Erythroblast (primary cell): ENCODE measurements at regions not wholly inside any gene's neighbourhood (a gene's known extent, or its start where the extent isn't known, plus 50 kb on each side); places are given as distances from the start of the nearest gene placed in this dataset.

ENCODE experiments used
- GATA1 ChIP-seq: IDR thresholded peaks from 2 replicates; pipeline ENCODE4 v1.6.1; 2011; ENCODE audit warnings: low read depth, mild to moderate bottlenecking, control low read depth, low read length, moderate library complexity
- POLR2A ChIP-seq: IDR thresholded peaks from 2 replicates; pipeline ENCODE4 v1.6.1; 2011; ENCODE audit warnings: mild to moderate bottlenecking, low read length

DNA sequence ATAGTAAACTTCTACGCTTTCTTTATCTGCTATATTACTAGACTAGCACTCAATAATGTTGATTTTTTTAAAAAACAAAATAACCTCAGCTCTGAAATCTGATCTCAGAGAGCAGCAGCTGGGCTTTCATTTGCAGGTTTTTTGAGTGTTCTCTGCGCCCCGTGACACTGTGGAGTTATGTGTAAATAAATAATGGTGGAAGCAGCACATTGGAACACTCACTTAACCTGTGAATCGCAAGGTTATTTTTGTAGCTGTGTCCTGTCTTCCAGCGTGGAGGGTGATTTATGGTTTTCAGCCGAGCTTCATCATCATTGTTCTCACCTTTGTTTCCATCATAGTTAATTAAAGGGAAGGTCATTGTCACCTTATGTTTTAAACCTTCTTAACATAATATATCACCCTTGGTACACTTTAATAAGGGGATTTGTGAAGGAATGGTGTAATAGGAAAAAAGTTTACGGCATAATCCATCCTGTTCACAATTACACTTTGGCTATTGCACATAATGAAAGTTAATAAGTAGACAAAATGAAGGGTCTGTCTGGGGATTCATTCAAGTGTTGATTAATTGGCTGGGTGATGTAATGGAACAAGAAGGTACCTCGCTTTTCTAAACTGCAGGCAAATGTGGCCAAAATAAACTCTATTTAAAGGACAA, 493.3 kb upstream of the ADAMTS16 start:
- TF ChIP-seq POLR2A (no peak), GATA1 (no peak)
